ENCODE measurements at regions not wholly inside any gene's neighbourhood (a gene's known extent, or its start where the extent isn't known, plus 50 kb on each side); places are given as distances from the start of the nearest gene placed in this dataset.

- Histone ChIP-seq H3K36me3 (ENCODE audit: control insufficient read depth in 2 of 3, insufficient read depth in 3 of 3, low read length in 3 of 3) (no peaks in the 10 kb centered on the region), H3K9me3 (ENCODE audit: control insufficient read depth in 2 of 3, insufficient read depth in 1 of 3, low read length in 3 of 3) (no peaks in the 10 kb centered on the region), H3K27me3 (ENCODE audit: control insufficient read depth, insufficient read depth, low read length) (no peaks in the 10 kb centered on the region), H3K4me3 (ENCODE audit: low read length in 3 of 3) (no peak overlapping the region), H3K9ac (ENCODE audit: low read length in 3 of 3) (no peak overlapping the region), H3K4me1 (ENCODE audit: control insufficient read depth in 2 of 3, insufficient read depth in 2 of 3, low read depth in 1 of 3, low read length in 3 of 3) (no peaks in the 10 kb centered on the region), H3K27ac (ENCODE audit: low read depth in 2 of 2, low read length in 2 of 2) (no peak overlapping the region)
- no peak for FAIRE-seq
- DNase-seq, result no peak
- intact Hi-C loops (cut with DNase I), result no loop called here
- no peak for TF ChIP-seq CTCF (IDR thresholded peaks at IDR 0.05; ENCODE audit: borderline replicate concordance, extremely low read depth, insufficient read depth)
Observed at GRCh38 chr2:221074238-221074637, 497.9 kb downstream of the EPHA4 start.

- intact Hi-C loops (cut with DNase I), result no loop called here
- Histone ChIP-seq H3K36me3 (ENCODE audit: control insufficient read depth in 2 of 3, insufficient read depth in 3 of 3, low read length in 3 of 3) (no peaks in the 10 kb centered on the region), H3K27ac (ENCODE audit: low read depth in 2 of 2, low read length in 2 of 2) (no peak overlapping the region), H3K4me1 (ENCODE audit: control insufficient read depth in 2 of 3, insufficient read depth in 2 of 3, low read depth in 1 of 3, low read length in 3 of 3) (no peaks in the 10 kb centered on the region), H3K27me3 (ENCODE audit: control insufficient read depth, insufficient read depth, low read length) (no peaks in the 10 kb centered on the region), H3K9ac (ENCODE audit: low read length in 3 of 3) (no peak overlapping the region), H3K4me3 (ENCODE audit: low read length in 3 of 3) (no peak overlapping the region), H3K9me3 (ENCODE audit: control insufficient read depth in 2 of 3, insufficient read depth in 1 of 3, low read length in 3 of 3) (no peaks in the 10 kb centered on the region)
- FAIRE-seq, result no peak
- no peak for DNase-seq
- TF ChIP-seq CTCF (IDR thresholded peaks at IDR 0.05; ENCODE audit: borderline replicate concordance, extremely low read depth, insufficient read depth), result no peak
Observed at GRCh38 chr2:221075203-221075602, 496.9 kb downstream of the EPHA4 start.

GRCh38 chr2:221077251-221077650 is 494.9 kb downstream of the EPHA4 start:
- no peak overlapping the region for H3K4me3 ChIP-seq (ENCODE audit: low read length in 3 of 3)
- no peaks in the 10 kb centered on the region for H3K4me1 ChIP-seq (ENCODE audit: control insufficient read depth in 2 of 3, insufficient read depth in 2 of 3, low read depth in 1 of 3, low read length in 3 of 3)
- no peaks in the 10 kb centered on the region for H3K36me3 ChIP-seq (ENCODE audit: control insufficient read depth in 2 of 3, insufficient read depth in 3 of 3, low read length in 3 of 3)
- H3K9ac ChIP-seq (ENCODE audit: low read length in 3 of 3), result no peak overlapping the region
- H3K27me3 ChIP-seq (ENCODE audit: control insufficient read depth, insufficient read depth, low read length), result no peaks in the 10 kb centered on the region
- H3K27ac ChIP-seq (ENCODE audit: low read depth in 2 of 2, low read length in 2 of 2), result no peak overlapping the region
- no peak for TF ChIP-seq CTCF (IDR thresholded peaks at IDR 0.05; ENCODE audit: borderline replicate concordance, extremely low read depth, insufficient read depth)
- no peak for FAIRE-seq
- DNase-seq, result no peak
- intact Hi-C loops (cut with DNase I), result no loop called here
- H3K9me3 ChIP-seq (ENCODE audit: control insufficient read depth in 2 of 3, insufficient read depth in 1 of 3, low read length in 3 of 3), result no peaks in the 10 kb centered on the region

GRCh38 chr2:221077799-221078198 is 494.3 kb downstream of the EPHA4 start:
- no peaks in the 10 kb centered on the region for H3K36me3 ChIP-seq (ENCODE audit: control insufficient read depth in 2 of 3, insufficient read depth in 3 of 3, low read length in 3 of 3)
- no peak for DNase-seq
- TF ChIP-seq CTCF (IDR thresholded peaks at IDR 0.05; ENCODE audit: borderline replicate concordance, extremely low read depth, insufficient read depth), result no peak
- no peak for FAIRE-seq
- H3K9ac ChIP-seq (ENCODE audit: low read length in 3 of 3), result no peak overlapping the region
- no peaks in the 10 kb centered on the region for H3K4me1 ChIP-seq (ENCODE audit: control insufficient read depth in 2 of 3, insufficient read depth in 2 of 3, low read depth in 1 of 3, low read length in 3 of 3)
- H3K27ac ChIP-seq (ENCODE audit: low read depth in 2 of 2, low read length in 2 of 2), result no peak overlapping the region
- intact Hi-C loops (cut with DNase I), result no loop called here
- H3K4me3 ChIP-seq (ENCODE audit: low read length in 3 of 3), result no peak overlapping the region
- no peaks in the 10 kb centered on the region for H3K9me3 ChIP-seq (ENCODE audit: control insufficient read depth in 2 of 3, insufficient read depth in 1 of 3, low read length in 3 of 3)
- H3K27me3 ChIP-seq (ENCODE audit: control insufficient read depth, insufficient read depth, low read length), result no peaks in the 10 kb centered on the region

Measured in kidney (tissue), 13 donors.